Motor neuron (in vitro differentiated cells): ENCODE measurements at regions not wholly inside any gene's neighbourhood (a gene's known extent, or its start where the extent isn't known, plus 50 kb on each side); places are given as distances from the start of the nearest gene placed in this dataset.

Experiments
- ATAC-seq, 8 experiments: fragments of 200-7000 bp; cut with Tn5 transposase; replicated peaks in 6 of 8; 2 replicates each; pipeline ENCODE4 v1.8.0; 2021; ENCODE audit warnings: mild to moderate bottlenecking in 8 of 8, moderate library complexity in 8 of 8
- H3K27ac ChIP-seq, 2 donors: fragments of 250-450 bp; sonication (Bioruptor Pico); 2 replicates each; pipeline ENCODE4 v1.9.0; 2021; ENCODE audit warnings: antibody characterized with exemption in 2 of 2, mild to moderate bottlenecking in 2 of 2, moderate library complexity in 1 of 2
- H3K4me1 ChIP-seq, 2 donors: fragments of 250-450 bp; sonication (Bioruptor Pico); replicated peaks in 1 of 2; 2 replicates each; pipeline ENCODE4 v1.6.1; 2021; ENCODE audit warnings: antibody characterized with exemption in 2 of 2, mild to moderate bottlenecking in 2 of 2, moderate library complexity in 1 of 2
- H3K4me3 ChIP-seq, 5 donors: fragments of 250-450 bp; sonication (Bioruptor Pico); 2 replicates each; pipeline ENCODE4 v1.9.0; 2021; ENCODE audit warnings: antibody characterized with exemption in 5 of 5, mild to moderate bottlenecking in 5 of 5, moderate library complexity in 4 of 5
- WGBS, 10 experiments: fragments of 450-650 bp; shearing (Covaris generic); methylation state at CpG; one replicate each; pipeline ENCODE4 v1.0.0; 2022; 5-methylcytosine and 5-hydroxymethylcytosine counted together
- in situ Hi-C, 9 experiments: fragments of 400-800 bp; cut with MboI; loops; one replicate each; pipeline ENCODE4 v1.15.0; 2021; ENCODE audit warnings: low sequenced_read_pairs in 9 of 9, low pct_unique_long_range_greater_than_20kb in 2 of 9; ENCODE audit not compliant: unreplicated experiment in 9 of 9

DNA sequence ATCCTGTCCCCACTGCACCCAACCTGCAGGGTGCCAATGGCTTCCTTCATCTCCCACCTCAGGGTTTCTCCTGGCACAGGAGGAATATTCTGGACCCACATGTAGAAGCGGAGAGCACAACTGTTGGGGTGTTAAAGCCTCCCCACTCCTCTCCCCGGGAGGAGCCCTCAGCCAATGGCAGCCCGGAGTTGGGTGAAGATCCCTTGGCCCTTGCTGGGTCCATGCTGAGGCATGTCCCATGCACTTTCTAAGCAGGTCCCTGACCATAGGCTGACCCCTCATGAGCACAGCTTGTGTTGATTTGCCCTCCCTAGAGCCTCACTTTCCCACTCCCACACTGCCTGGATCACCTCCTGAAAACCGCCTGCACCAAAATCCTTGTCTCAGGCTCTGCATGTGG lies 97.2 kb upstream of the PMEPA1 start:
- ATAC-seq, result no peak
- Histone ChIP-seq H3K4me1 (peaks cover 0 to 40% of the 10 kb centered on the region in 2 donors), H3K27ac (no peak overlapping the region), H3K4me3 (no peak overlapping the region)
- 100% methylated on average over 1 of the region's 4 CpGs; no CpG with 5 or more reads in 7 of the 10 experiments for WGBS, 10 experiments
- in situ Hi-C loops, result no loop called here

DNA sequence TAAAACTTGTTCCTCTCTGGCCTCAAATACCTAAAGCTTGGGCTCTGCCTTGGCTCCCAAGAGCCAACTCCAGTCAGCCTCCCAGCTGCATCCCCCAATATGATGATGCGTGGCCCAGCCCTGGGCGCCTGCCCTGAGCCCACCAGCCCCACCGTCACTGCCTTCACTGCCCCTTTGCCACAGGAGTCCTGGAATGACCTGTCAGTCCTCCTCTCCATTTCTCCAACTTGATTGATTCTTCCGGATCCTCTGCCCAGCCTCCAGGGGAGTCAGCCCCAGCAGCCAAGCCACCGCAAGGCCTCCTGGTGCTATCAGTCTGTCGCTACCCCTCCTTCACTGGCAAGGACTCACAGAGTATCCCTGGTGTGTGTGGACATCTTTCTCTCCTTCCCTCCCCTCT lies 96.7 kb upstream of the PMEPA1 start:
- Histone ChIP-seq H3K4me3 (no peak overlapping the region), H3K27ac (no peak overlapping the region), H3K4me1 (peaks cover 0 to 38% of the 10 kb centered on the region in 2 donors)
- 82 to 100% (median 96%) methylated on average over 1 to 5 of the region's 6 CpGs; no CpG with 5 or more reads in 6 of the 10 experiments for WGBS, 10 experiments
- in situ Hi-C loops, result no loop called here
- ATAC-seq, result peak in 1 of 8 experiments; percentile 11

- H3K4me1 ChIP-seq, result peaks cover 0 to 36% of the 10 kb centered on the region in 2 donors
- in situ Hi-C loops, result no loop called here
- WGBS, 10 experiments, result 40 to 100% (median 88%) methylated on average over 1 to 5 of the region's 5 CpGs; no CpG with 5 or more reads in 3 of the 10 experiments
- ATAC-seq, result peak in 2 of 8 experiments; percentile 20 to 51
- H3K27ac ChIP-seq, result no peak overlapping the region
- H3K4me3 ChIP-seq, result no peak overlapping the region
Measured at GRCh38 chr20:57805747-57806146, 95.9 kb upstream of the PMEPA1 start.

GRCh38 chr20:57804470-57805250 lies 94.8 kb upstream of the PMEPA1 start:
- WGBS, 10 experiments, result 0 to 73% (median 33%) methylated on average over 1 to 7 of the region's 14 CpGs; no CpG with 5 or more reads in 4 of the 10 experiments
- H3K27ac ChIP-seq, result no peak overlapping the region
- no peak overlapping the region for H3K4me3 ChIP-seq
- H3K4me1 ChIP-seq, result peaks cover 0 to 36% of the 10 kb centered on the region in 2 donors
- in situ Hi-C loops, result no loop called here
- ATAC-seq, result no peak

GRCh38 chr20:57803508-57804005 lies 93.7 kb upstream of the PMEPA1 start:
- H3K4me3 ChIP-seq, result no peak overlapping the region
- in situ Hi-C loops, result no loop called here
- H3K4me1 ChIP-seq, result peaks cover 0 to 36% of the 10 kb centered on the region in 2 donors
- peak in 2 of 8 experiments; percentile 28 to 39 for ATAC-seq
- no peak overlapping the region for H3K27ac ChIP-seq
- WGBS, 10 experiments, result 37 to 76% (median 57%) methylated on average over 2 to 6 of the region's 10 CpGs; no CpG with 5 or more reads in 6 of the 10 experiments

GRCh38 chr20:57802765-57803507 lies 93.1 kb upstream of the PMEPA1 start:
- in situ Hi-C loops, result no loop called here
- no peak for ATAC-seq
- WGBS, 10 experiments, result 80 to 100% (median 93%) methylated on average over 1 to 10 of the region's 12 CpGs; no CpG with 5 or more reads in 1 of the 10 experiments
- no peak overlapping the region for H3K27ac ChIP-seq
- H3K4me1 ChIP-seq, result peaks cover 0 to 30% of the 10 kb centered on the region in 2 donors
- H3K4me3 ChIP-seq, result no peak overlapping the region

DNA sequence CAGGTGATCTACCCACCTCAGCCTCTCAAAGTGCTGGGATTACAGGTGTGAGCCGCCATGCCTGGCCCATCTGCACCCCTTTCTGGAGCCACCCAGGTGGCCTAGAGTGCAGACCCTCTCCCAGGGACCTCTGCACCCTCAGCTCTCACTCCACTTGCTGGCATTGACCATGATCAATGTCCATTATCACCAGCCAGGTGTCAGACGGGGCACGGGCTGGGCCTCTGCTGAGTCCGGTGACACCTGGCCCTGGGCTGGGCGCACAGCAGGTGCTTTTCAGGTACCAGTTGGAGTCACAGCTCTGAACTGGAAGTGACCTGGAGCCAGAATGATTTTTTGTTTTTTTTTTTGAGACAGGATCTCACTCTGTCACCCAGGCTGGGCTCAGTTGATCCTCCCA lies 91.8 kb upstream of the PMEPA1 start:
- 60 to 100% (median 73%) methylated on average over 1 to 5 of the region's 5 CpGs; no CpG with 5 or more reads in 4 of the 10 experiments for WGBS, 10 experiments

DNA sequence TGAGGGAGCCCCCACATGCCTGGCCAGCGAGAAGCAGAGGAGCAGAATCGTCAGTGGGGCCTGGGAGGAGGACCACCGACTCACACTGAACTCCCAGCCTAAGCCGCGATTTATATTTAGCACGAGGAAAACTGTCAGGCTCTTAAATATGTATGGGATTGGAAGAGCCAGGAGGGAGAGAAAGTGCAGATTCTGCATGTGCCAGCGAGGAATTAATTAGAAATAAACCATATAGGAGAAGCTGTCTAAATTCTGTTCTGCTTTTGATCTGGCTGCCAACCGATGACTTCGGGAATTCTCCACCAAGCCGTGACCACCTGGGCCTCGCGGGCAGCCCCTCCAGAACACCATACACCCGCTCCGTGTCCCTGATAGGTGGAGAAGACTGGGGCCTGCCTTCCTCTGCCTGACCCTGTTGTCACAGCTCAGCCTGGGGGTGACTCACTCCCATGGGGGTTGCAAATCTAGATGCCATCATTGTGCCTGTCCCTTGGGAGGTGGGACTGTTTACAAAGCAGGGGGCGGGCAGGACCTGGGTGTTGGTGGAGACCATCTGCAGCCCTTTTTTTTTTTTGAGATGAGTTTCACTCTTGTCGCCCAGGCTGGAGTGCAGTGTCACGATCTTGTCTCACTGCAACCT lies 91.1 kb upstream of the PMEPA1 start:
- in situ Hi-C loops, result no loop called here
- WGBS, 10 experiments, result 50 to 87% (median 81%) methylated on average over 1 to 11 of the region's 17 CpGs; no CpG with 5 or more reads in 3 of the 10 experiments
- H3K4me3 ChIP-seq, result no peak overlapping the region
- peak in 5 of 8 experiments; percentile 77 to 92 (median 91) for ATAC-seq
- peaks cover 0 to 21% of the 10 kb centered on the region in 2 donors for H3K4me1 ChIP-seq
- no peak overlapping the region for H3K27ac ChIP-seq

More for the DNA sequence above, 91.8 kb upstream of the PMEPA1 start:
- no peak overlapping the region for H3K4me3 ChIP-seq
- H3K27ac ChIP-seq, result no peak overlapping the region
- peaks cover 0 to 26% of the 10 kb centered on the region in 2 donors for H3K4me1 ChIP-seq
- ATAC-seq, result no peak
- in situ Hi-C loops, result no loop called here

GRCh38 chr20:57797401-57797800 lies 87.6 kb upstream of the PMEPA1 start:
- in situ Hi-C loops, result no loop called here
- ATAC-seq, result no peak
- Histone ChIP-seq H3K4me3 (no peak overlapping the region), H3K4me1 (peaks cover 0 to 5% of the 10 kb centered on the region in 2 donors), H3K27ac (no peak overlapping the region)
- WGBS, 10 experiments, result 90 to 100% (median 100%) methylated on average over 1 of the region's 1 CpG; no CpG with 5 or more reads in 4 of the 10 experiments

GRCh38 chr20:57795977-57796560 lies 86.3 kb upstream of the PMEPA1 start:
- in situ Hi-C loops, result no loop called here
- ATAC-seq, result no peak
- no peak overlapping the region for H3K27ac ChIP-seq
- 60 to 100% (median 94%) methylated on average over 1 to 8 of the region's 8 CpGs; no CpG with 5 or more reads in 1 of the 10 experiments for WGBS, 10 experiments
- no peak overlapping the region for H3K4me3 ChIP-seq
- H3K4me1 ChIP-seq, result peaks cover 0 to 3% of the 10 kb centered on the region in 2 donors

GRCh38 chr20:57795342-57795697 lies 85.5 kb upstream of the PMEPA1 start:
- Histone ChIP-seq H3K27ac (no peak overlapping the region), H3K4me3 (no peak overlapping the region), H3K4me1 (no peaks in the 10 kb centered on the region)
- peak in 1 of 8 experiments; percentile 8 for ATAC-seq
- in situ Hi-C loops, result no loop called here
- 49 to 100% (median 82%) methylated on average over 1 to 5 of the region's 6 CpGs; no CpG with 5 or more reads in 4 of the 10 experiments for WGBS, 10 experiments

GRCh38 chr20:57794600-57795341 lies 85.0 kb upstream of the PMEPA1 start:
- no peaks in the 10 kb centered on the region for H3K4me1 ChIP-seq
- no peak overlapping the region for H3K4me3 ChIP-seq
- in situ Hi-C loops, result no loop called here
- 67 to 92% (median 79%) methylated on average over 3 to 6 of the region's 21 CpGs; no CpG with 5 or more reads in 4 of the 10 experiments for WGBS, 10 experiments
- no peak overlapping the region for H3K27ac ChIP-seq
- peak in 1 of 8 experiments; percentile 32 for ATAC-seq
